ENCODE measurements at regions not wholly inside any gene's neighbourhood (a gene's known extent, or its start where the extent isn't known, plus 50 kb on each side); places are given as distances from the start of the nearest gene placed in this dataset.

- TF ChIP-seq CTCF (IDR thresholded peaks at IDR 0.05; ENCODE audit: borderline replicate concordance, extremely low read depth, low read length, poor library complexity, severe bottlenecking): no peak
- no peak for TF ChIP-seq EZH2 (IDR thresholded peaks at IDR 0.05; ENCODE audit: borderline replicate concordance, low read depth, low read length, severe bottlenecking)
Measured at GRCh38 chr4:158315706-158316105, 105.4 kb downstream of the TMEM144 start.

Data from DND-41 (cell line).